ENCODE measurements at regions not wholly inside any gene's neighbourhood (a gene's known extent, or its start where the extent isn't known, plus 50 kb on each side); places are given as distances from the start of the nearest gene placed in this dataset.

DNA sequence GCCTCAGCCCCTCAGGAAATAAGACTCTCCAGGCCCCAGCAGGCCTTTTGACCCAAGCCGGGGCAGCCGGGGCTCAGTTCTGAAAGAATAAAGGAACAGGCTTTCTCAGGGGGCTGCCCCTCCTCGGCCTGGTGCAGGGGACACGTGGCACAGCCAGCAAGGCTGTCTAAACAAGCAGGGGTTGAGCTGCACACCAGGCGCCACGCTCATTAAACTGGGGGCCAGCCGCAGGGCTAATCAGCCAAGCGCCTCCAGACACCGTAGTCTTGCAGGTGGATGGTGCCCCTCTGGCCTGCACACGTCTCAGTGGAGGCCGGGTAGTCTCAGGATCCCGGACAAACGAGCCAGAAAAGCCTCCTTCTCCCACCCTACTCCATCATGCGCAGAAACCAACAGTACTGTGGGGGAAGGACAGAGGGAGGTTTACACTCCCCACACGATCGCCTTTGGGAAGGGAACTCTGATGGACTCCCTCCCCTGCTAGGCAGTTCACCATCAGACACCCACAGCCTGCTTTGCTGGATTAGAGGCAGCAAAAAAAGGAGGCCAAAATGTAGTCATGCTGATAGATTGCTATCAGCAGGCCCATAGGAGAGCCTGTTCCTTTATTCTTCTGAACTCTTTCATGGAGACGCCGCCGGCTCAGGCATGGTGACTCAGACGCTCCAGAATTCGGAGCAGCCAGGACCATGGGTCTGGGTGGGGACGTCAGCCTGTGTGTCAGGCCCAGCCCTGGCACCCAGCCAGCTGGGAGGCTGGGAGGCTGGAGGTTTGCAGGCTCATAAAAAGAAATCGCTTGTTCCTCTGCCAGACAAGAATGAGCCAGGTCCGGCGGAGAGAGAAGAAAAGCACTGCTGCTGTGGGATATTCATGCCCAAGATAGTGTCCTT lies 342.4 kb downstream of the BCOR start (continued):
- peak; percentile 47; the same call in 1 of the 2 replicates for TF ChIP-seq POLR2AphosphoS5 (IDR thresholded peaks at IDR 0.05; ENCODE audit: low read depth, low read length)
- peak; percentile 71 for TF ChIP-seq FOSL1 (IDR thresholded peaks at IDR 0.05; ENCODE audit: low read depth)
- TF ChIP-seq ZNF274 (IDR thresholded peaks at IDR 0.05; ENCODE audit: low read depth, low read length), result no peak
- TF ChIP-seq SRF (IDR thresholded peaks at IDR 0.05; ENCODE audit: low read depth), result no peak; the same call in 1 of the 2 replicates
- no peak for TF ChIP-seq EGR1 (IDR thresholded peaks at IDR 0.05; ENCODE audit: low read depth)

DNA sequence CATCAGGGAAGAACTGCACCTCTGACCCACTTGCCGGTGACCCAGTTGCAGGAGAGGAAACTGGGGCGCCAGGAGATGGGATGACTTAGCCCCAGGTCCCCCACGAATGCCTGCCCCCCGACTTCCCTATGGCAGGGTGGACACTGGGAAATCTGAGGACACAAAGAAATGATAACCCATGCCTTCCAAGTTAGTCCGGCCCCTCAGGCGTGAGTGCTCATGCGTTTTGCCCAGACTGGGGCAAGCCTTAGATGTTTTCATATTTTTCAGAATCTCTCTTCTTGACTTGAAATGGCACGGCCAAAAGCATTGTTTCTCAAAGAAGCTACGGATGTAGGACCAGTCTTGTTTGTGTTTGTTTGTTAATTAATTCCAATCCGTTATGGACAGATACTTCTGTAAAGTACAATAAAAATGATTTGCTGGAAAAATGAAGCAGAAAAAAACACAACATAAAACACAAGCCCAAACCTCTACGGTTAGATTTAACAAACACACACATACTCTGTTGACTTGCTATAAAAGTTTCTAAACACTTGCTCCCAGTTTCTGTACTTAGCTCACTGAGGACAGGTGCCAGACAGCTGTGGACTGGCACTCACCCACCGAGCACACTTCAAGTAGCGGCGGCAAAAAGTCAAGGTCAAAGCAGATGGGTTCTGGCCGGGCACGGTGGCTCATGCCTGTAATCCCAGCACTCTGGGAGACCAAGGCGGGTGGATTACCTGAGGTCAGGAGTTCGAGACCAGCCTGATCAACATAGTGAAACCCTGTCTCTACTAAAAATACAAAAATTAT lies 341.5 kb downstream of the BCOR start:
- peak overlapping the region; percentile 69 for H3K4me2 ChIP-seq (ENCODE audit: low read length)
- H4K20me1 ChIP-seq (ENCODE audit: insufficient read depth), result no peaks in the 10 kb centered on the region
- 0 out of 4 replicates have a peak overlapping the region, but pooled peaks of 1 of the 2 experiments have one; percentile 20 for H3K4me3 ChIP-seq (replicated peaks in 1 of 2; ENCODE audit: low read depth in 1 of 2, low read length in 2 of 2)
- ATAC-seq, result peak; percentile 26; the same call in 1 of the 2 replicates
- no peak for TF ChIP-seq JUND (IDR thresholded peaks at IDR 0.05)
- TF ChIP-seq POLR2A (IDR thresholded peaks at IDR 0.05; ENCODE audit: borderline replicate concordance, extremely low read depth, insufficient read depth, insufficient read length), result no peak
- TF ChIP-seq SIN3A (IDR thresholded peaks at IDR 0.05; ENCODE audit: low read depth), result no peak
- TF ChIP-seq, protein P1, sequence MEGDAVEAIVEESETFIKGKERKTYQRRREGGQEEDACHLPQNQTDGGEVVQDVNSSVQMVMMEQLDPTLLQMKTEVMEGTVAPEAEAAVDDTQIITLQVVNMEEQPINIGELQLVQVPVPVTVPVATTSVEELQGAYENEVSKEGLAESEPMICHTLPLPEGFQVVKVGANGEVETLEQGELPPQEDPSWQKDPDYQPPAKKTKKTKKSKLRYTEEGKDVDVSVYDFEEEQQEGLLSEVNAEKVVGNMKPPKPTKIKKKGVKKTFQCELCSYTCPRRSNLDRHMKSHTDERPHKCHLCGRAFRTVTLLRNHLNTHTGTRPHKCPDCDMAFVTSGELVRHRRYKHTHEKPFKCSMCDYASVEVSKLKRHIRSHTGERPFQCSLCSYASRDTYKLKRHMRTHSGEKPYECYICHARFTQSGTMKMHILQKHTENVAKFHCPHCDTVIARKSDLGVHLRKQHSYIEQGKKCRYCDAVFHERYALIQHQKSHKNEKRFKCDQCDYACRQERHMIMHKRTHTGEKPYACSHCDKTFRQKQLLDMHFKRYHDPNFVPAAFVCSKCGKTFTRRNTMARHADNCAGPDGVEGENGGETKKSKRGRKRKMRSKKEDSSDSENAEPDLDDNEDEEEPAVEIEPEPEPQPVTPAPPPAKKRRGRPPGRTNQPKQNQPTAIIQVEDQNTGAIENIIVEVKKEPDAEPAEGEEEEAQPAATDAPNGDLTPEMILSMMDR (IDR thresholded peaks at IDR 0.05 in 2 of 3, conservative IDR thresholded peaks at IDR 0.05 in 1 of 3; ENCODE audit: borderline replicate concordance in 1 of 3, insufficient read depth in 1 of 3, low read depth in 2 of 3, low read length in 2 of 3), result no peak
- no peak for TF ChIP-seq EGR1 (IDR thresholded peaks at IDR 0.05; ENCODE audit: low read depth)
- TF ChIP-seq, protein P2, sequence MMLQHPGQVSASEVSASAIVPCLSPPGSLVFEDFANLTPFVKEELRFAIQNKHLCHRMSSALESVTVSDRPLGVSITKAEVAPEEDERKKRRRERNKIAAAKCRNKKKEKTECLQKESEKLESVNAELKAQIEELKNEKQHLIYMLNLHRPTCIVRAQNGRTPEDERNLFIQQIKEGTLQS (IDR thresholded peaks at IDR 0.05), result no peak
- no peak for TF ChIP-seq CEBPB (IDR thresholded peaks at IDR 0.05; ENCODE audit: low read depth)
- no peak for TF ChIP-seq EZH2 (IDR thresholded peaks at IDR 0.05)
- no peak for TF ChIP-seq POLR2AphosphoS5 (IDR thresholded peaks at IDR 0.05; ENCODE audit: low read depth, low read length)
- TF ChIP-seq, protein P3, sequence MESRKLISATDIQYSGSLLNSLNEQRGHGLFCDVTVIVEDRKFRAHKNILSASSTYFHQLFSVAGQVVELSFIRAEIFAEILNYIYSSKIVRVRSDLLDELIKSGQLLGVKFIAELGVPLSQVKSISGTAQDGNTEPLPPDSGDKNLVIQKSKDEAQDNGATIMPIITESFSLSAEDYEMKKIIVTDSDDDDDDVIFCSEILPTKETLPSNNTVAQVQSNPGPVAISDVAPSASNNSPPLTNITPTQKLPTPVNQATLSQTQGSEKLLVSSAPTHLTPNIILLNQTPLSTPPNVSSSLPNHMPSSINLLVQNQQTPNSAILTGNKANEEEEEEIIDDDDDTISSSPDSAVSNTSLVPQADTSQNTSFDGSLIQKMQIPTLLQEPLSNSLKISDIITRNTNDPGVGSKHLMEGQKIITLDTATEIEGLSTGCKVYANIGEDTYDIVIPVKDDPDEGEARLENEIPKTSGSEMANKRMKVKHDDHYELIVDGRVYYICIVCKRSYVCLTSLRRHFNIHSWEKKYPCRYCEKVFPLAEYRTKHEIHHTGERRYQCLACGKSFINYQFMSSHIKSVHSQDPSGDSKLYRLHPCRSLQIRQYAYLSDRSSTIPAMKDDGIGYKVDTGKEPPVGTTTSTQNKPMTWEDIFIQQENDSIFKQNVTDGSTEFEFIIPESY (IDR thresholded peaks at IDR 0.05; ENCODE audit: extremely low read depth, insufficient replicate concordance, low read length), result no peak
- no peak for TF ChIP-seq CBX3 (IDR thresholded peaks at IDR 0.05; ENCODE audit: low read depth)
- no peak for TF ChIP-seq ELF1 (IDR thresholded peaks at IDR 0.05; ENCODE audit: borderline replicate concordance, low read depth)
- no peak for TF ChIP-seq ZNF274 (IDR thresholded peaks at IDR 0.05; ENCODE audit: low read depth, low read length)
- no peak for TF ChIP-seq SRF (IDR thresholded peaks at IDR 0.05; ENCODE audit: low read depth)
- no peak for TF ChIP-seq SP1 (IDR thresholded peaks at IDR 0.05; ENCODE audit: low read depth)
- TF ChIP-seq ZFX (IDR thresholded peaks at IDR 0.05), result no peak
- TF ChIP-seq YY1 (IDR thresholded peaks at IDR 0.05; ENCODE audit: extremely low read depth, insufficient replicate concordance, low read depth, low read length), result no peak
- TF ChIP-seq, protein P4, sequence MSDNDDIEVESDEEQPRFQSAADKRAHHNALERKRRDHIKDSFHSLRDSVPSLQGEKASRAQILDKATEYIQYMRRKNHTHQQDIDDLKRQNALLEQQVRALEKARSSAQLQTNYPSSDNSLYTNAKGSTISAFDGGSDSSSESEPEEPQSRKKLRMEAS (IDR thresholded peaks at IDR 0.05), result no peak
- no peaks in the 10 kb centered on the region for H3K36me3 ChIP-seq (ENCODE audit: control insufficient read depth in 1 of 2, insufficient read depth in 2 of 2, low read length in 2 of 2)
- peaks cover 22 to 33% of the 10 kb centered on the region in 2 experiments; a peak in 3 of 4 replicates for H3K4me1 ChIP-seq (ENCODE audit: control insufficient read depth in 1 of 2, insufficient read depth in 2 of 2, low read length in 2 of 2)
- ChIA-PET RAD21 (ENCODE audit: low non-redundant PET in 1 of 2, low total read pairs in 2 of 2, uncharacterized antibody in 2 of 2, unreplicated experiment in 2 of 2) (no interaction called here), CTCF (no interaction called here), POLR2A (interaction anchor here (1.0 kb wide), 1 partner anchor 342 kb away, joined by 8 read pairs; the partner anchor contains the start of gene BCOR)
- no peaks in the 10 kb centered on the region for H3K79me2 ChIP-seq (ENCODE audit: insufficient read depth, low read length)
- intact Hi-C loops (cut with micrococcal nuclease), result no loop called here
- no peak for DNase-seq (ENCODE audit: low read depth, low spot score)
- no peaks in the 10 kb centered on the region for H3K9me2 ChIP-seq (ENCODE audit: insufficient read depth)
- no peak overlapping the region for H3K27ac ChIP-seq (ENCODE audit: low read depth, low read length)
- H2AFZ ChIP-seq (ENCODE audit: low read depth, low read length, poor library complexity, severe bottlenecking), result no peak overlapping the region
- peak overlapping the region; percentile 11; the same call in 1 of the 2 replicates for H3K9ac ChIP-seq (ENCODE audit: low read length)
- H3K27me3 ChIP-seq (ENCODE audit: insufficient read depth, low read length), result no peaks in the 10 kb centered on the region
- no TSS peak for BruUV-seq (replicated peaks)
- no peaks in the 10 kb centered on the region for H3K9me3 ChIP-seq (ENCODE audit: control insufficient read depth in 1 of 2, insufficient read depth in 1 of 2, low read depth in 1 of 2, low read length in 2 of 2)

All from HCT116 (cell line).